H1 (cell line): ENCODE measurements at regions not wholly inside any gene's neighbourhood (a gene's known extent, or its start where the extent isn't known, plus 50 kb on each side); places are given as distances from the start of the nearest gene placed in this dataset.

Source experiments
- CTCF ChIA-PET: fragments of 300-600 bp; sonication (Branson Sonifier 250); formaldehyde crosslinking; loops from one replicate; lab custom pipeline; 2021; ENCODE audit not compliant: partially characterized antibody; lab: Charles Lee
- POLR2A ChIA-PET: fragments of 300-600 bp; sonication (Branson Sonifier 250); formaldehyde crosslinking; loops from one replicate; lab custom pipeline; 2021; ENCODE audit warnings: inconsistent platforms; ENCODE audit not compliant: partially characterized antibody; lab: Charles Lee
- DNase-seq, 2 experiments: peaks; one replicate each; pipeline versions ENCODE4 v3.0.0 to v3.0.0-alpha.2; 2010 to 2022; ENCODE audit warnings: low spot score in 2 of 2, low read depth in 1 of 2, mixed read lengths in 1 of 2
- FAIRE-seq: peaks from 2 replicates; lab custom pipeline; 2011; peaks lifted over from hg19 to GRCh38; lab: Jason Lieb, UNC
- H2AFZ ChIP-seq: 2 replicates; pipeline ENCODE4 v1.8.1; 2012; ENCODE audit warnings: low read length, inconsistent platforms
- H2AK5ac ChIP-seq: 2 replicates; pipeline ENCODE4 v1.6.1; 2013; ENCODE audit warnings: low read depth, low read length
- H2BK120ac ChIP-seq: replicated peaks from 2 replicates; pipeline ENCODE3; 2013; ENCODE audit warnings: low read depth, low read length, inconsistent platforms
- H2BK12ac ChIP-seq: 2 replicates; pipeline ENCODE4 v1.6.1; 2013; ENCODE audit warnings: low read depth, low read length
- H2BK15ac ChIP-seq: 2 replicates; pipeline ENCODE4 v1.6.1; 2013; ENCODE audit warnings: low read length
- H2BK20ac ChIP-seq: 2 replicates; pipeline ENCODE4 v1.6.1; 2013; ENCODE audit warnings: low read length
- H2BK5ac ChIP-seq: 2 replicates; pipeline ENCODE4 v1.6.1; 2013; ENCODE audit warnings: low read depth, low read length
- H3K14ac ChIP-seq: 2 replicates; pipeline ENCODE4 v1.6.1; 2013; ENCODE audit warnings: inconsistent platforms; ENCODE audit not compliant: insufficient read length
- H3K18ac ChIP-seq: 2 replicates; pipeline ENCODE4 v1.6.1; 2013; ENCODE audit warnings: low read length; ENCODE audit errors: extremely low read depth
- H3K23ac ChIP-seq: 2 replicates; pipeline ENCODE4 v1.6.1; 2013; ENCODE audit warnings: inconsistent platforms; ENCODE audit not compliant: insufficient read length
- H3K23me2 ChIP-seq: 2 replicates; pipeline ENCODE4 v1.6.1; 2013; ENCODE audit warnings: low read depth, low read length
- H3K27ac ChIP-seq: 2 replicates; pipeline ENCODE4 v1.6.1; 2011; ENCODE audit warnings: low read depth, low read length, inconsistent platforms
- H3K27me3 ChIP-seq, 4 experiments: replicated peaks in 1 of 4; 1 replicate in 1 of 4; 2 replicates in 3 of 4; pipeline versions ENCODE4 v1.6.1 to v1.8.1; 2011 to 2013; ENCODE audit warnings: low read length in 3 of 4, mild to moderate bottlenecking in 3 of 4, inconsistent platforms in 2 of 4, mixed read lengths in 2 of 4, moderate library complexity in 1 of 4; ENCODE audit not compliant: control insufficient read depth in 3 of 4, insufficient read depth in 3 of 4; ENCODE audit errors: extremely low read depth in 1 of 4
- H3K36me3 ChIP-seq, 4 experiments: 2 replicates each; pipeline versions ENCODE4 v1.6.1 to v1.8.1; 2011 to 2013; ENCODE audit warnings: mild to moderate bottlenecking in 4 of 4, low read length in 3 of 4, moderate library complexity in 2 of 4, control low read depth in 1 of 4, inconsistent platforms in 1 of 4; ENCODE audit not compliant: insufficient read depth in 4 of 4, control insufficient read depth in 2 of 4
- H3K4ac ChIP-seq: replicated peaks from 2 replicates; pipeline ENCODE3; 2013; ENCODE audit warnings: low read length, low read depth, mixed read lengths, inconsistent platforms; ENCODE audit not compliant: insufficient read length
- H3K4me1 ChIP-seq, 4 experiments: replicated peaks in 1 of 4; 1 replicate in 1 of 4; 2 replicates in 3 of 4; pipeline versions ENCODE4 v1.6.1 to v1.8.1; 2011 to 2013; ENCODE audit warnings: low read length in 3 of 4, inconsistent platforms in 2 of 4, mixed read lengths in 1 of 4; ENCODE audit not compliant: insufficient read depth in 4 of 4, control insufficient read depth in 3 of 4
- H3K4me2 ChIP-seq, 2 experiments: 2 replicates each; pipeline versions ENCODE4 v1.6.1 to v1.8.1; 2011 to 2013; ENCODE audit warnings: low read depth in 2 of 2, low read length in 2 of 2, control low read depth in 1 of 2, inconsistent platforms in 1 of 2, mild to moderate bottlenecking in 1 of 2; ENCODE audit not compliant: insufficient read depth in 1 of 2
- H3K4me3 ChIP-seq, 4 experiments: fragments of 200-600, 300-600 bp in 1 of 4; sonication (generic), shearing (Covaris generic), sonication (Bioruptor Twin) in 1 of 4; 2 replicates each; pipeline versions ENCODE4 v1.5.1 to v1.8.1; 2011 to 2016; ENCODE audit warnings: low read length in 4 of 4, low read depth in 3 of 4, control low read depth in 2 of 4, inconsistent platforms in 2 of 4, mild to moderate bottlenecking in 2 of 4, mixed read lengths in 1 of 4, moderate library complexity in 1 of 4; ENCODE audit not compliant: insufficient read depth in 2 of 4; ENCODE audit errors: extremely low read depth in 1 of 4
- H3K56ac ChIP-seq: replicated peaks from 2 replicates; pipeline ENCODE3; 2013; ENCODE audit warnings: low read depth, mild to moderate bottlenecking, mixed read lengths, low read length, inconsistent platforms; ENCODE audit not compliant: insufficient read length
- H3K79me1 ChIP-seq: 2 replicates; pipeline ENCODE4 v1.6.1; 2013; ENCODE audit warnings: low read depth, low read length, control low read depth
- H3K79me2 ChIP-seq, 2 experiments: 2 replicates each; pipeline versions ENCODE4 v1.6.1 to v1.8.1; 2012 to 2013; ENCODE audit warnings: low read length in 2 of 2, mild to moderate bottlenecking in 2 of 2, inconsistent platforms in 1 of 2; ENCODE audit not compliant: insufficient read depth in 2 of 2, control insufficient read depth in 1 of 2
- H3K9ac ChIP-seq, 4 experiments: replicated peaks in 1 of 4; 1 replicate in 1 of 4; 2 replicates in 3 of 4; pipeline versions ENCODE4 v1.6.1 to v1.8.1; 2011 to 2013; ENCODE audit warnings: low read depth in 3 of 4, low read length in 3 of 4, control low read depth in 2 of 4, mild to moderate bottlenecking in 2 of 4, moderate library complexity in 2 of 4, inconsistent platforms in 1 of 4; ENCODE audit errors: extremely low read depth in 1 of 4
- H3K9me3 ChIP-seq, 2 experiments: 2 replicates each; pipeline versions ENCODE4 v1.6.1 to v1.8.1; 2012 to 2013; ENCODE audit warnings: mild to moderate bottlenecking in 2 of 2, moderate library complexity in 2 of 2, control low read depth in 1 of 2, inconsistent platforms in 1 of 2, low read depth in 1 of 2, low read length in 1 of 2, mixed read lengths in 1 of 2; ENCODE audit not compliant: insufficient read depth in 2 of 2
- H4K20me1 ChIP-seq, 2 experiments: replicated peaks in 1 of 2; 2 replicates each; pipeline versions ENCODE3 to v1.8.1; 2011 to 2013; ENCODE audit warnings: inconsistent platforms in 2 of 2, low read length in 2 of 2, mild to moderate bottlenecking in 1 of 2; ENCODE audit not compliant: insufficient read depth in 2 of 2, control insufficient read depth in 1 of 2
- H4K5ac ChIP-seq: 2 replicates; pipeline ENCODE4 v1.6.1; 2013; ENCODE audit warnings: low read length, low read depth, mixed read lengths, inconsistent platforms; ENCODE audit not compliant: insufficient read length
- H4K8ac ChIP-seq: 2 replicates; pipeline ENCODE4 v1.8.0; 2013; ENCODE audit warnings: mild to moderate bottlenecking, moderate library complexity, low read length, inconsistent platforms; ENCODE audit not compliant: insufficient read depth; ENCODE audit errors: extremely low read depth
- H4K91ac ChIP-seq: replicated peaks from 2 replicates; pipeline ENCODE3; 2013; ENCODE audit warnings: low read length, mixed read lengths, inconsistent platforms; ENCODE audit not compliant: insufficient read length
- BCL11A ChIP-seq, 2 experiments: IDR thresholded peaks; one replicate each; pipeline ENCODE4 v1.6.1; 2011; ENCODE audit warnings: low read depth in 2 of 2, low read length in 2 of 2, mild to moderate bottlenecking in 2 of 2
- CBX8 ChIP-seq: fragments of 300-800, 300-1000 bp; sonication (generic); IDR thresholded peaks from 2 replicates; pipeline ENCODE4 v1.7.1; 2016; ENCODE audit warnings: low read depth, low read length, borderline replicate concordance
- EGR1 ChIP-seq: IDR thresholded peaks from 2 replicates; pipeline ENCODE4 v1.6.1; 2011; ENCODE audit warnings: low read depth, low read length, borderline replicate concordance
- GTF2F1 ChIP-seq: IDR thresholded peaks from 2 replicates; pipeline ENCODE4 v1.6.1; 2012; ENCODE audit warnings: low read depth, low read length, improper control_type of control experiment, borderline replicate concordance
- POLR2AphosphoS5 ChIP-seq: IDR thresholded peaks from 2 replicates; pipeline ENCODE4 v1.6.1; 2011; ENCODE audit warnings: low read depth, low read length
- RAD21 ChIP-seq, 2 experiments: IDR thresholded peaks in 1 of 2; conservative IDR thresholded peaks in 1 of 2; 2 replicates each; pipeline ENCODE4 v1.6.1; 2011; ENCODE audit warnings: low read depth in 2 of 2, low read length in 2 of 2, improper control_type of control experiment in 1 of 2, inconsistent platforms in 1 of 2, mild to moderate bottlenecking in 1 of 2, moderate library complexity in 1 of 2
- RBBP5 ChIP-seq: IDR thresholded peaks from 2 replicates; pipeline ENCODE4 v1.7.1; 2012; ENCODE audit warnings: low read depth, mild to moderate bottlenecking, inconsistent platforms, low read length, moderate library complexity, borderline replicate concordance
- SIN3A ChIP-seq, 2 experiments: IDR thresholded peaks in 1 of 2; conservative IDR thresholded peaks in 1 of 2; 2 replicates each; pipeline ENCODE4 v1.6.1; 2011 to 2012; ENCODE audit warnings: low read length in 2 of 2, improper control_type of control experiment in 1 of 2, low read depth in 1 of 2, mild to moderate bottlenecking in 1 of 2
- TAF7 ChIP-seq: optimal IDR thresholded peaks from 2 replicates; pipeline ENCODE3; 2011; ENCODE audit warnings: low read depth, mild to moderate bottlenecking, inconsistent platforms, low read length, moderate library complexity, borderline replicate concordance
- TBP ChIP-seq: IDR thresholded peaks from 2 replicates; pipeline ENCODE4 v1.6.1; 2011; ENCODE audit warnings: low read depth, low read length, improper control_type of control experiment
- TCF12 ChIP-seq: IDR thresholded peaks from 2 replicates; pipeline ENCODE4 v1.6.1; 2011; ENCODE audit warnings: low read depth, mild to moderate bottlenecking, low read length
- WGBS, 2 experiments: shearing (Covaris generic) in 1 of 2; methylation state at CpG; one replicate each; pipeline versions ENCODE4 v1.1.6 to v1.1.7; 2013 to 2015; ENCODE audit warnings: low lambda C conversion rate in 2 of 2, mixed read lengths in 2 of 2, inconsistent platforms in 1 of 2, low coverage in 1 of 2, missing lambda C conversion rate in 1 of 2; ENCODE audit not compliant: insufficient replicate concordance in 2 of 2, insufficient coverage in 1 of 2, insufficient read length in 1 of 2; ENCODE audit errors: extremely low coverage in 1 of 2, missing lambda C conversion rate in 1 of 2; 5-methylcytosine and 5-hydroxymethylcytosine counted together
- TF ChIP-seq, protein P1 (sequence below), 3 experiments: IDR thresholded peaks; 1 replicate in 2 of 3; 2 replicates in 1 of 3; pipeline versions ENCODE4 v1.5.1 to v1.6.1; 2011; ENCODE audit warnings: low read length in 3 of 3, mild to moderate bottlenecking in 3 of 3, inconsistent platforms in 2 of 3, low read depth in 1 of 3, moderate library complexity in 1 of 3; ENCODE audit not compliant: insufficient read depth in 1 of 3; ENCODE audit errors: control extremely low read depth in 1 of 3

DNA sequence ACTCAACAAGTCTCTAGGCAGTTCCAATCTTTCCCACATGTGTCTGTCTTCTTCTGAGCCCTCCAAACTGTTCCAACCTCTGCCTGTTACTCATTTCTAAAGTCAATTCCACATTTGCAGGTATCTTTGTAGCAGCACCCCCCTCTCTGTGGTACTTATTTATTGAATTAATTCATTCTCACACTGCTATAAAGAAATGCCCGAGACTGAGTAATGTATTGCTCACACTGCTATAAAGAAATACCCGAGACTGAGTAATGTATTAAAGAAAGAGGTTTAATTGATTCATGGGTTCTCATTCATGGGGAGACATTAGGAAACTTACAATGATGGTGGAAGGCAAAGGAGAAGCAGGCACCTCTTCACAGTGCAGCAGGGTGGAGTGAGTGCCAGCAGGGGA lies 1413.8 kb downstream of the SI start:
- no peak overlapping the region for H2BK120ac ChIP-seq
- ChIA-PET POLR2A (no interaction called here), CTCF (no interaction called here)
- no peak overlapping the region for H3K4me3 ChIP-seq
- no peaks in the 10 kb centered on the region for H3K4me1 ChIP-seq
- no peak overlapping the region for H3K4ac ChIP-seq
- H3K79me2 ChIP-seq: no peaks in the 10 kb centered on the region
- DNase-seq (no peak), FAIRE-seq (no peak)
- H2BK5ac ChIP-seq: no peak overlapping the region
- H4K5ac ChIP-seq: no peak overlapping the region
- no peak overlapping the region for H2BK15ac ChIP-seq
- no peak overlapping the region for H3K4me2 ChIP-seq
- H4K91ac ChIP-seq: no peak overlapping the region
- H3K23me2 ChIP-seq: no peaks in the 10 kb centered on the region
- H3K36me3 ChIP-seq: no peaks in the 10 kb centered on the region
- no peak overlapping the region for H2AFZ ChIP-seq
- no peak overlapping the region for H2BK20ac ChIP-seq
- H3K27me3 ChIP-seq: no peaks in the 10 kb centered on the region
- H2BK12ac ChIP-seq: no peak overlapping the region
- no peak overlapping the region for H3K9ac ChIP-seq
- H3K23ac ChIP-seq: no peak overlapping the region
- no peak overlapping the region for H4K8ac ChIP-seq
- H3K56ac ChIP-seq: no peak overlapping the region
- WGBS, 2 experiments: 78% methylated on average over 2 of the region's 2 CpGs; no CpG with 5 or more reads in 1 of the 2 experiments
- H2AK5ac ChIP-seq: no peak overlapping the region
- no peak overlapping the region for H3K18ac ChIP-seq
- H3K14ac ChIP-seq: no peak overlapping the region
- H3K27ac ChIP-seq: no peak overlapping the region
- H3K79me1 ChIP-seq: no peaks in the 10 kb centered on the region
- H4K20me1 ChIP-seq: no peaks in the 10 kb centered on the region
- H3K9me3 ChIP-seq: no peaks in the 10 kb centered on the region
- TF ChIP-seq SIN3A (conservative IDR thresholded peaks at IDR 0.05 in 1 of 2, IDR thresholded peaks at IDR 0.05 in 1 of 2; ENCODE audit: low read depth in 1 of 2, low read length in 2 of 2) (no peak), CBX8 (no peak), TBP (no peak), RAD21 (IDR thresholded peaks at IDR 0.05 in 1 of 2, conservative IDR thresholded peaks at IDR 0.05 in 1 of 2; ENCODE audit: low read depth in 2 of 2, low read length in 2 of 2) (no peak), RBBP5 (no peak), EGR1 (no peak), POLR2AphosphoS5 (no peak), BCL11A (IDR thresholded peaks at IDR 0.05; ENCODE audit: low read depth in 2 of 2, low read length in 2 of 2) (no peak), GTF2F1 (no peak), TCF12 (no peak), TAF7 (no peak)
- TF ChIP-seq, protein P1, sequence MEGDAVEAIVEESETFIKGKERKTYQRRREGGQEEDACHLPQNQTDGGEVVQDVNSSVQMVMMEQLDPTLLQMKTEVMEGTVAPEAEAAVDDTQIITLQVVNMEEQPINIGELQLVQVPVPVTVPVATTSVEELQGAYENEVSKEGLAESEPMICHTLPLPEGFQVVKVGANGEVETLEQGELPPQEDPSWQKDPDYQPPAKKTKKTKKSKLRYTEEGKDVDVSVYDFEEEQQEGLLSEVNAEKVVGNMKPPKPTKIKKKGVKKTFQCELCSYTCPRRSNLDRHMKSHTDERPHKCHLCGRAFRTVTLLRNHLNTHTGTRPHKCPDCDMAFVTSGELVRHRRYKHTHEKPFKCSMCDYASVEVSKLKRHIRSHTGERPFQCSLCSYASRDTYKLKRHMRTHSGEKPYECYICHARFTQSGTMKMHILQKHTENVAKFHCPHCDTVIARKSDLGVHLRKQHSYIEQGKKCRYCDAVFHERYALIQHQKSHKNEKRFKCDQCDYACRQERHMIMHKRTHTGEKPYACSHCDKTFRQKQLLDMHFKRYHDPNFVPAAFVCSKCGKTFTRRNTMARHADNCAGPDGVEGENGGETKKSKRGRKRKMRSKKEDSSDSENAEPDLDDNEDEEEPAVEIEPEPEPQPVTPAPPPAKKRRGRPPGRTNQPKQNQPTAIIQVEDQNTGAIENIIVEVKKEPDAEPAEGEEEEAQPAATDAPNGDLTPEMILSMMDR (IDR thresholded peaks at IDR 0.05; ENCODE audit: control extremely low read depth in 1 of 3, insufficient read depth in 1 of 3, low read depth in 1 of 3, low read length in 3 of 3): no peak
